ENCODE measurements at regions not wholly inside any gene's neighbourhood (a gene's known extent, or its start where the extent isn't known, plus 50 kb on each side); places are given as distances from the start of the nearest gene placed in this dataset.

DNA sequence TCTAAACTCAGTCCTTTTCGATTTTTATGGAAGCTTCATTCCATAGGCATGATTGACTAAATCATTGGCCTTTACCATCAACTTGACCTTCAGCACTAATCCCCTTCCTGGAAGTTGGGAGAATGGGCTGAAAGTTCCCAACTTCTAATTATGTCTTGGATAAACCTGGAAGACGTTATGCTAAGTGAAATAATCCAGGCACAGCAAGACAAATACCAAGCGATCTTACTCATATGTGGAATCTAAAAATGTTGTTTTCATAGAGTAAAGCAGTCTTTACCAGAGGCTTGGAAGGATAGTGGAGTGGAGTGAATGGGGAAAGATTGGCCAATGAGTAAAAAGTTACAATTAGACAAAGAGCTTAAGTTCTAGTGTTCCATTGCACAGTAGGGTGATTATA lies 1453.2 kb downstream of the PLA2G4A start:
- Mint-ChIP-seq H3K27me3 (no peaks in the 10 kb centered on the region), H3K9me3 (peaks cover 8% of the 10 kb centered on the region), H3K4me1 (ENCODE audit: low read depth) (no peaks in the 10 kb centered on the region), H3K36me3 (ENCODE audit: low read depth) (no peaks in the 10 kb centered on the region), H3K4me3 (no peak overlapping the region), H3K27ac (no peak overlapping the region)
- ChIA-PET POLR2A (no interaction called here), CTCF (no interaction called here)
- Histone ChIP-seq H3K36me3 (ENCODE audit: insufficient read depth, low read length) (no peaks in the 10 kb centered on the region), H3K27me3 (ENCODE audit: control insufficient read depth in 1 of 2, insufficient read depth in 2 of 2, low read length in 2 of 2) (no peaks in the 10 kb centered on the region), H3K9me3 (ENCODE audit: control insufficient read depth in 1 of 2, insufficient read depth in 1 of 2, low read length in 2 of 2) (no peaks in the 10 kb centered on the region), H3K4me3 (ENCODE audit: low read length) (no peak overlapping the region), H3K27ac (ENCODE audit: low read depth in 1 of 2, low read length in 2 of 2) (no peak overlapping the region), H3K4me1 (ENCODE audit: insufficient read depth, low read length) (no peaks in the 10 kb centered on the region)
- ATAC-seq (ENCODE audit: poor library complexity) (no peak), DNase-seq (no peak)
- intact Hi-C loops (cut with DNase I, micrococcal nuclease), result no loop called here
- TF ChIP-seq, protein P1, sequence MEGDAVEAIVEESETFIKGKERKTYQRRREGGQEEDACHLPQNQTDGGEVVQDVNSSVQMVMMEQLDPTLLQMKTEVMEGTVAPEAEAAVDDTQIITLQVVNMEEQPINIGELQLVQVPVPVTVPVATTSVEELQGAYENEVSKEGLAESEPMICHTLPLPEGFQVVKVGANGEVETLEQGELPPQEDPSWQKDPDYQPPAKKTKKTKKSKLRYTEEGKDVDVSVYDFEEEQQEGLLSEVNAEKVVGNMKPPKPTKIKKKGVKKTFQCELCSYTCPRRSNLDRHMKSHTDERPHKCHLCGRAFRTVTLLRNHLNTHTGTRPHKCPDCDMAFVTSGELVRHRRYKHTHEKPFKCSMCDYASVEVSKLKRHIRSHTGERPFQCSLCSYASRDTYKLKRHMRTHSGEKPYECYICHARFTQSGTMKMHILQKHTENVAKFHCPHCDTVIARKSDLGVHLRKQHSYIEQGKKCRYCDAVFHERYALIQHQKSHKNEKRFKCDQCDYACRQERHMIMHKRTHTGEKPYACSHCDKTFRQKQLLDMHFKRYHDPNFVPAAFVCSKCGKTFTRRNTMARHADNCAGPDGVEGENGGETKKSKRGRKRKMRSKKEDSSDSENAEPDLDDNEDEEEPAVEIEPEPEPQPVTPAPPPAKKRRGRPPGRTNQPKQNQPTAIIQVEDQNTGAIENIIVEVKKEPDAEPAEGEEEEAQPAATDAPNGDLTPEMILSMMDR (IDR thresholded peaks at IDR 0.05), result no peak

DNA sequence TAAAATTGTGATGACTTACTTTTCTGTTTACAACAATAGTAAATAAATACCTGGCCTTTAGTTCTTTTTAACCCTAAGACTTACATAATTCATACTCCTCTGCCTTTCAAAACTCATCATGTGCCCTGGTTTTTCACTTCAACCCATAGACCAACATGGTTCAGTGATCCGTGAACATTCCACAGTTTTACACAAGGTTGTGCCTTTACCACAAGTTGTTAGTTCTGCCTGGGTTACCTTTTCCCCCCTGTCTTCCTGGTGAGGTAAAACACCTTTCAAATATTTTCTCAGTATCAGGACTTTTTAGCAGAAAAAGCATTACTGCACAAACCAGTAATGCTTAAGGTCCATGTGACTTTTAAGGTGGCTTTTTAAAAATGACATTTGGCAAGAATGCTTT lies 1466.4 kb downstream of the PLA2G4A start:
- Mint-ChIP-seq H3K36me3 (ENCODE audit: low read depth) (no peaks in the 10 kb centered on the region), H3K4me1 (ENCODE audit: low read depth) (no peaks in the 10 kb centered on the region), H3K27ac (no peak overlapping the region), H3K9me3 (peaks cover 13% of the 10 kb centered on the region), H3K4me3 (no peak overlapping the region), H3K27me3 (no peaks in the 10 kb centered on the region)
- no peak overlapping the region for H3K4me3 ChIP-seq (ENCODE audit: low read length)
- TF ChIP-seq, protein P1 (IDR thresholded peaks at IDR 0.05), result no peak
- no peak for ATAC-seq (ENCODE audit: poor library complexity)
- POLR2A ChIA-PET, result no interaction called here
- H3K9me3 ChIP-seq (ENCODE audit: control insufficient read depth in 1 of 2, insufficient read depth in 1 of 2, low read length in 2 of 2), result no peaks in the 10 kb centered on the region
- intact Hi-C loops (cut with DNase I, micrococcal nuclease), result no loop called here
- H3K36me3 ChIP-seq (ENCODE audit: insufficient read depth, low read length), result no peaks in the 10 kb centered on the region
- DNase-seq, result no peak
- H3K27me3 ChIP-seq (ENCODE audit: control insufficient read depth in 1 of 2, insufficient read depth in 2 of 2, low read length in 2 of 2), result no peaks in the 10 kb centered on the region
- no peak overlapping the region for H3K27ac ChIP-seq (ENCODE audit: low read depth in 1 of 2, low read length in 2 of 2)
- no peaks in the 10 kb centered on the region for H3K4me1 ChIP-seq (ENCODE audit: insufficient read depth, low read length)
- CTCF ChIA-PET, result no interaction called here

DNA sequence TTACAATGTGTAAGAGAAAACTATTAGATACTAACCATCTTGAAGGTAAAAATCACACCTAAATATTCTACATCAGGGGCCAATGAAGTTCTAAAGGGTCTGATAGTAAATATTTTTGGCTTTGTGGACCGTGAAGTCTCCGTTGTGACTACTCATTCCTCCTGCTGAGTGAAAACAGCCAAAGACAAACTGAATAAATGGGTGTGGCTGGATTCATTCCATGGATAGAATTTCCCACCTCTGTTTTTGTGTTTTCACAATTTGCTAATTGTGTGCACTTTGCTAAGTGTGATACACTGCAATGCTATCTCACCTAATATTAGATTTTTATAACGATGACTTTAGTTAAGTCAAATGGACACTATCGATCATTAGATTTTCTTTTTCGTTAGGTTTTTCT lies 1474.0 kb downstream of the PLA2G4A start:
- Mint-ChIP-seq H3K9me3 (peaks cover 15% of the 10 kb centered on the region), H3K27ac (no peak overlapping the region), H3K27me3 (no peaks in the 10 kb centered on the region), H3K36me3 (ENCODE audit: low read depth) (no peaks in the 10 kb centered on the region), H3K4me1 (ENCODE audit: low read depth) (no peaks in the 10 kb centered on the region), H3K4me3 (no peak overlapping the region)
- POLR2A ChIA-PET, result no interaction called here
- ATAC-seq (ENCODE audit: poor library complexity) (no peak), DNase-seq (no peak)
- Histone ChIP-seq H3K4me3 (ENCODE audit: low read length) (no peak overlapping the region), H3K4me1 (ENCODE audit: insufficient read depth, low read length) (no peaks in the 10 kb centered on the region), H3K9me3 (ENCODE audit: control insufficient read depth in 1 of 2, insufficient read depth in 1 of 2, low read length in 2 of 2) (no peaks in the 10 kb centered on the region), H3K27me3 (ENCODE audit: control insufficient read depth in 1 of 2, insufficient read depth in 2 of 2, low read length in 2 of 2) (no peaks in the 10 kb centered on the region), H3K27ac (ENCODE audit: low read depth in 1 of 2, low read length in 2 of 2) (no peak overlapping the region), H3K36me3 (ENCODE audit: insufficient read depth, low read length) (no peaks in the 10 kb centered on the region)
- CTCF ChIA-PET, result no interaction called here
- intact Hi-C loops (cut with DNase I, micrococcal nuclease), result no loop called here
- TF ChIP-seq, protein P1 (IDR thresholded peaks at IDR 0.05), result no peak
